ENCODE measurements at regions not wholly inside any gene's neighbourhood (a gene's known extent, or its start where the extent isn't known, plus 50 kb on each side); places are given as distances from the start of the nearest gene placed in this dataset.

DNA sequence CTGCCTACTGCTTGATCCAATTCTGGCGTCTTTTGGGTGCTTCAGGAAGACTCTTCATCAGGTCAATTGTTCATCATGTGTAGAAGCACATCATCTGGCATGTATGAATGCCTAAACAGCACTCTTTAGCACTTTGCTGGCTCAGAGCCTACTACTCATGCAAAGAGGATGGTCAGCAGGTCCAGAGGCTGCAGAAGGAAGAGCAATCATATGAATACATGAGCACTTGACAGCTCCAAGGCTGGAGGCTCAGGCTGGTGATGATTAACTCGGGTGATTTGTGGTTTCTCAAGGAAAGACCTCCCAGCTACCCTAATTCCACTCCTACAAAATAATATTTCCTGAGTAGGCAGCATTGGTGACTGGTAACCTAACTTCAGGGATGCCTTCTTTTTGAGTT is 103.8 kb upstream of the CXCL13 start:
- no peak for TF ChIP-seq CTCF (conservative IDR thresholded peaks at IDR 0.05; ENCODE audit: low read length)
- TF ChIP-seq EZH2phosphoT487 (IDR thresholded peaks at IDR 0.05; ENCODE audit: borderline replicate concordance) = no peak

All from Loucy (cell line).